Karpas-422 (cell line): ENCODE measurements at regions not wholly inside any gene's neighbourhood (a gene's known extent, or its start where the extent isn't known, plus 50 kb on each side); places are given as distances from the start of the nearest gene placed in this dataset.

Experiments
- DNase-seq: peaks from one replicate; pipeline ENCODE4 v3.0.0-alpha.2; 2015
- H2AFZ ChIP-seq: fragments of 200-600 bp; sonication (generic); 2 replicates; pipeline ENCODE4 v1.6.1; 2014; ENCODE audit warnings: antibody characterized with exemption, low read length, mixed read lengths
- H3K27ac ChIP-seq: fragments of 200-600 bp; sonication (generic); 2 replicates; pipeline ENCODE4 v1.5.1; 2014; ENCODE audit warnings: mild to moderate bottlenecking, low read length, moderate library complexity
- H3K27me3 ChIP-seq: fragments of 200-600 bp; sonication (generic); 2 replicates; pipeline ENCODE4 v1.6.1; 2014; ENCODE audit warnings: low read length, mixed read lengths
- H3K36me3 ChIP-seq: fragments of 200-600 bp; sonication (generic); 2 replicates; pipeline ENCODE4 v1.6.1; 2014; ENCODE audit warnings: low read length, mixed read lengths; ENCODE audit not compliant: insufficient read depth
- H3K4me1 ChIP-seq: fragments of 200-600 bp; sonication (generic); 2 replicates; pipeline ENCODE4 v1.6.1; 2014; ENCODE audit warnings: mild to moderate bottlenecking, low read length, mixed read lengths
- H3K4me2 ChIP-seq: fragments of 200-600 bp; sonication (generic); 2 replicates; pipeline ENCODE4 v1.6.1; 2014; ENCODE audit warnings: low read length, low read depth, mild to moderate bottlenecking; ENCODE audit not compliant: poor library complexity, severe bottlenecking
- H3K4me3 ChIP-seq: fragments of 200-600 bp; sonication (generic); 2 replicates; pipeline ENCODE4 v1.5.1; 2014; ENCODE audit warnings: mild to moderate bottlenecking, antibody characterized with exemption, low read length, mixed read lengths
- H3K79me2 ChIP-seq: fragments of 200-600 bp; sonication (generic); 2 replicates; pipeline ENCODE4 v1.6.1; 2014; ENCODE audit warnings: mild to moderate bottlenecking, low read length, mixed read lengths
- H3K9ac ChIP-seq: fragments of 200-600 bp; sonication (generic); 2 replicates; pipeline ENCODE4 v1.6.0; 2014; ENCODE audit warnings: low read length
- H3K9me2 ChIP-seq: fragments of 200-600 bp; sonication (generic), shearing (Covaris generic); replicated peaks from 2 replicates; pipeline ENCODE4 v1.6.0; 2014; ENCODE audit warnings: mild to moderate bottlenecking, low read length, moderate library complexity; ENCODE audit not compliant: insufficient read depth
- H3K9me3 ChIP-seq: fragments of 300-700, 200-600 bp; sonication (generic); 2 replicates; pipeline ENCODE4 v1.6.1; 2014; ENCODE audit warnings: low read length, mixed read lengths
- H4K20me1 ChIP-seq: fragments of 200-600 bp; sonication (generic); 2 replicates; pipeline ENCODE4 v1.6.1; 2014; ENCODE audit warnings: mild to moderate bottlenecking, antibody characterized with exemption, low read length, low read depth; ENCODE audit not compliant: insufficient read depth

DNA sequence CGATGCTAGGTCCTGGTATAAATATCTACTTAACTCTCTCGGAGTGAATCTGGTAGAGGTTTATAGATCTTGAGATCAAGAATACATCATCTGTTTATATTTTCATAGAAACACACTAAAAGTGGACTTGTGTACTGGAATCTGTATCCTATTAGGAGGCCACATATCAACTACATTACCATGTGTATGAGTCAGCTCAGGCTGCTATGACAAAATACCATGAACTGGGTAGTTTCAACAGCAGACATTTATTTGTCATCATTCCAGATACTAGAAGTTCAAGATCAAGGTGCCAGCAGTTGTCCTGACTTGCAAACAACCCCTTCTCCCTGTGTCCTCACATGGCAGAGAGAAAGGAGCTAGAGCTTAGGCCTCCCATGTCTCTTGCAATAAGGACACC is 113.9 kb upstream of the PFKP start:
- H4K20me1 ChIP-seq, result no peaks in the 10 kb centered on the region
- no peaks in the 10 kb centered on the region for H3K27me3 ChIP-seq
- no peaks in the 10 kb centered on the region for H3K36me3 ChIP-seq
- no peak overlapping the region for H3K9ac ChIP-seq
- no peak overlapping the region for H3K27ac ChIP-seq
- H3K4me1 ChIP-seq, result peaks cover 40% of the 10 kb centered on the region
- no peak overlapping the region for H2AFZ ChIP-seq
- no peak overlapping the region for H3K4me3 ChIP-seq
- no peak for DNase-seq
- no peaks in the 10 kb centered on the region for H3K9me3 ChIP-seq
- no peak overlapping the region for H3K4me2 ChIP-seq
- H3K9me2 ChIP-seq, result no peaks in the 10 kb centered on the region
- H3K79me2 ChIP-seq, result no peaks in the 10 kb centered on the region

DNA sequence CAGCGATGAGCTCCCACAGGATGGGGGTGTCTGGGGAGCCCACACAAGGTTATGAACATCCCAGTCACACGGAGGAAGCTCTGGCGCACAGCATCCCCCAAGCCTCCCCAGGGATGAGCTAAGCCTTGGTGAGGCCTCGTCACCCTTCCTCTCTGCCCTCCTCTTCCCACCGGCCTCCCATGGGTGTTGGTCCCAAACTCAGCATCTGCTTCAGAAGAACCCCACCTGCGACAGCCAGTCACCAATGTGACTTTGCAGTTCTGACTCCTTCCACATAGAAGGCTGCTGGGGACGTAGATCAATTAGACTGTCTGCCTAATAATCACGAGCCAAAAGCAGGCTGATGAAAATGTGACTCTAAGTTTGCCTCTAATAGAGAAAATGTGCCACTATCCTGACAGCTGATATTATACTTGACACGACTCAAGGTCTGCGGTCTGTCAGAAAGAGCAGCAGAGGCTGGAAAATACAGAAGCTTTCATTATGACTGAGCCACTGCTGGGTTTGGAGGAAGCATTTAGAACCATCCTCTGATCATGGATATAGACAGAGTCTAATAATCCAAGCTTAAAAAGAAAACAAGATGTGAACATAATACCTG is 116.0 kb upstream of the PFKP start:
- DNase-seq, result peak; percentile 80
- Histone ChIP-seq H3K4me3 (peak overlapping the region; percentile 44), H3K27me3 (no peaks in the 10 kb centered on the region), H3K36me3 (no peaks in the 10 kb centered on the region), H3K4me1 (peaks cover 51% of the 10 kb centered on the region), H3K9me3 (no peaks in the 10 kb centered on the region), H2AFZ (peak overlapping the region; percentile 22; the same call in 1 of the 2 replicates), H3K27ac (peak overlapping the region; percentile 83), H4K20me1 (no peaks in the 10 kb centered on the region), H3K4me2 (peak overlapping the region; percentile 67), H3K9ac (peak overlapping the region; percentile 54), H3K79me2 (no peaks in the 10 kb centered on the region), H3K9me2 (no peaks in the 10 kb centered on the region)

DNA sequence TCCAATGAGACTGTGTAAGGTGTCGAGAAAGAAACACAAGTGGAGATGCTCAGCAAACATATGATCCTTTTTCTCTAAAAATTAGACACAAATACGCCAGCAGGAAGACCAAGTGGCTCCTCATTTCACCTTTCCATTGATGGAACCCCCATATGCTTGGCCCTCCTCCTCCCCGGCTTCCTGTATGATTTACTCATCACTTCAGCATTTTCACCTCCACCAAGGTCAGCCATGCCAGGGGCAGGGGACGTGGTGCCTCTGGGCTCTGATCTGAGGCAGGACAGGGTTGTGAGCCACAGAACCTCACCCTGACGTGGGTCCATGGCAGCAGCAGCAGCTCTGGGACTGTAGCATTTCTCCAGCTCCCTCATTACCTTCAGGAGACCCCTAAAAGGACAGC is 116.8 kb upstream of the PFKP start:
- Histone ChIP-seq H3K79me2 (no peaks in the 10 kb centered on the region), H3K9me3 (no peaks in the 10 kb centered on the region), H3K27me3 (no peaks in the 10 kb centered on the region), H3K9me2 (no peaks in the 10 kb centered on the region), H3K36me3 (no peaks in the 10 kb centered on the region), H3K4me3 (peak overlapping the region; percentile 44), H3K4me1 (peaks cover 51% of the 10 kb centered on the region), H4K20me1 (no peaks in the 10 kb centered on the region), H2AFZ (peak overlapping the region; percentile 22; the same call in 1 of the 2 replicates), H3K9ac (peak overlapping the region; percentile 54), H3K27ac (peak overlapping the region; percentile 83), H3K4me2 (peak overlapping the region; percentile 67)
- DNase-seq, result peak; percentile 51

DNA sequence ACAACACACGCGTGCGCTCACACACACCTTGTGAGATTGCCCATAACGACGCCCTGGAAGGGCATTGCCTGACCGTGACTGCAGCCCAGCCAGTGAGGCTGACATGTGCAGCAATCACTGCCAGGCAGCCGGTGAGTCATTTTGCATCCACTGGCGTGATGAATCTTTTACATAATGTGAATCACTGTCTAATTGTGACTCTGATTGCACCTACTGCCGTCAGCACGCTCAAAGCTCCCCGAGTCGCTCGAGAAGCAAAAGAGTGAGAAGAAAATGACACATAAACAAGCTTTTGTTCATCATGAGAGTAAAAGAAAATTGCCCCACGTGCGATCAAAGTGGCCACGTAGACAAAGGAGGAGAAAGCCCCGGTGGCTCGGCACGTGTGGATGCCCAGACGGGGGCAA is 117.4 kb upstream of the PFKP start:
- Histone ChIP-seq H3K9me2 (no peaks in the 10 kb centered on the region), H3K4me3 (peak overlapping the region; percentile 44), H2AFZ (peak overlapping the region; percentile 89), H3K36me3 (no peaks in the 10 kb centered on the region), H3K4me1 (peaks cover 51% of the 10 kb centered on the region), H3K79me2 (no peaks in the 10 kb centered on the region), H4K20me1 (no peaks in the 10 kb centered on the region), H3K27ac (peak overlapping the region; percentile 83), H3K9me3 (no peaks in the 10 kb centered on the region), H3K27me3 (no peaks in the 10 kb centered on the region), H3K4me2 (peak overlapping the region; percentile 67), H3K9ac (peak overlapping the region; percentile 54)
- peak; percentile 87 for DNase-seq

DNA sequence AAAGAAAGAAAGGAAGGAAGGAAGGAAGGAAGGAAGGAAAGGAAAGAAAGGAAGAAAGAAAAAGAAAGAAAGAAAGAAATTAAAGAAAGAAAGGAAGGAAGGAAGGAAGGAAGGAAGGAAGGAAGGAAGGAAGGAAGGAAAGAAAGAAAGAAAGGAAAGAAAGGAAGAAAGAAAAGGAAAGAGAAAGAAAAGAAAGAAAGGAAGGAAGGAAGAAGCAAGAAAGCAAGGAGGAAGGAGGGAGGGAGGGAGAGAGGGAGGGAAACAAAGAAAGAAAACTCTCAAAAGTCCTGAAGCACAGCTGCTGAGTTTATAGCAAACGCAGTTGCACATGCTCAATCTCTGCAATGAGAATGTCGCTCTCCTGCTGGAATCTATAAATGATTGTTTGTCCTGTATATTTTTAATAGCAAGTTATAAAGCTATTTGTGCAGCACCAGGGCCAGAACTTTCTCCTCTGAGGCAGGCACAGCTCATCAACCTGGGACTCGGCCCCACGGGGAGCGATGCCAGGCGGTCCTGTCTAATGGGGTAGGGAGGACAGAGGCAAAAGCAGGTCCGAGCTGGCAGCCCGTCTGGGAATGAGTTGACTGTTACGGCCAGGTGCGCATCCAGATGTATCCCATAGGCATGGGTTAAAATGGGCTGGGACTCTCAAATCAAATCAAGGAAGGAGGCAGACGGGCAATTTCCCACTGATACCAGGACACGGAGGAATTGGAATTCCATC is 118.0 kb upstream of the PFKP start:
- H3K9ac ChIP-seq, result peak overlapping the region; percentile 54
- H2AFZ ChIP-seq, result peak overlapping the region; percentile 89
- H3K4me1 ChIP-seq, result peaks cover 56% of the 10 kb centered on the region
- H3K9me2 ChIP-seq, result no peaks in the 10 kb centered on the region
- DNase-seq, result peak; percentile 56
- no peaks in the 10 kb centered on the region for H3K36me3 ChIP-seq
- no peaks in the 10 kb centered on the region for H3K27me3 ChIP-seq
- H3K27ac ChIP-seq, result peak overlapping the region; percentile 83
- peak overlapping the region; percentile 67 for H3K4me2 ChIP-seq
- no peaks in the 10 kb centered on the region for H4K20me1 ChIP-seq
- no peaks in the 10 kb centered on the region for H3K79me2 ChIP-seq
- H3K9me3 ChIP-seq, result no peaks in the 10 kb centered on the region
- peak overlapping the region; percentile 44 for H3K4me3 ChIP-seq

DNA sequence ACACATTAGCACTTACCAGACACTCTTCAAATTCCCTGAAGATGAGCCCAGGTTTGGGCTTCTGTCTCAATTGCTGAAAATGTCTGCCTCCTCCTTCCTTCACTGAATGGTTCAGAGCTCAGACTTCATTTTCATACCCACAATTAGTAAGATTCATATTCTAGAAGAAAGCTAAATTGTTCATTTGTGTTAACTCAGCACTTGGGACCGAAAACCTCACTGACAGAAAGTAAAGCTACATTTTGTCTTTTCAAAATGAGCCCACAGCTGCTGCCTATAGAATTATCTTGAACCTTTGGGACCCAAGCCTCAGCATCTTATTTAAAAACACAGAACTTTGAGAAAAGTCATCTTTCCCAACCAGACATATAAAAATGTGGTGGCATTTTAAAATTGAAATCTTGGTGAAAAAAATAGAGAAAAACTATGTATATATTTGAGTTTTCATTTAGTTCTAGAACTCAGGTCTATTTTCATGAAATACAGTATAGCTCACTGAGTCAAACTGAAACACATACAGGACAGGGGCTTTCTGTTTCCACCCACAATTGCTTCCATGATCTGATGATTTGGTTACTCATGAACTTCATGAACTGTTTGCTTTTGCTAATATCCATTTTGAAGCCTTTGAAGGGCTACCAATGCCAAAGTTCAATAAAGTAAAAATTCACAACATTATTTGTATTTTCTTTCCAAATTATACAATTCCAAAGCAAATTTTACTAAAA is 119.1 kb upstream of the PFKP start:
- Histone ChIP-seq H3K9me2 (no peaks in the 10 kb centered on the region), H3K4me3 (0 out of 2 replicates have a peak overlapping the region, but pooled peaks have one; percentile 7), H3K27ac (peak overlapping the region; percentile 83), H4K20me1 (no peaks in the 10 kb centered on the region), H3K79me2 (no peaks in the 10 kb centered on the region), H2AFZ (peak overlapping the region; percentile 22), H3K9me3 (no peaks in the 10 kb centered on the region), H3K9ac (0 out of 2 replicates have a peak overlapping the region, but pooled peaks have one; percentile 30), H3K36me3 (no peaks in the 10 kb centered on the region), H3K27me3 (no peaks in the 10 kb centered on the region), H3K4me1 (peaks cover 57% of the 10 kb centered on the region), H3K4me2 (peak overlapping the region; percentile 67)
- peak; percentile 67 for DNase-seq

DNA sequence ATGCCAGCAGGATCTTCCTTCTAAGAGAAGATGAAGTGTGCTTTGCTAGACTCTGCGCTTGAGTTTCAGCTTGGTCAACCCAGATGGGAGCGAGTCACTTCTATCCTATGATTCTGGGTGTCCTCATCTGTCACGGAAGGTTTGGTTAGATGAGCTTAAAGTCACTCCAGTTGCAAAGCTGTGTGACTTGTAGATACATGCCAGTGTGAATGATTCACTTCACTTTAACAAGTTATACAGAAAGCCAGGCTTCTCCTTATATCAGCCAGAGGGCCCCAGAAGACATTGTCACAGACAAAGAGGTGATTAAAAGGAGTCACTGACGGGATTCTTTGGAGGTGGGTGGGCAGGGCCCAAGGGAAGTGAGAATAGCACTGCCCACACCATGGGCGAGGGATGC is 122.6 kb upstream of the PFKP start:
- Histone ChIP-seq H2AFZ (no peak overlapping the region), H3K9ac (no peak overlapping the region), H3K36me3 (no peaks in the 10 kb centered on the region), H3K4me3 (no peak overlapping the region), H3K4me1 (peaks cover 36% of the 10 kb centered on the region), H3K79me2 (no peaks in the 10 kb centered on the region), H3K9me2 (no peaks in the 10 kb centered on the region), H3K9me3 (no peaks in the 10 kb centered on the region), H3K27me3 (no peaks in the 10 kb centered on the region), H4K20me1 (no peaks in the 10 kb centered on the region), H3K4me2 (no peak overlapping the region), H3K27ac (no peak overlapping the region)
- no peak for DNase-seq
